Stimulated activated memory B cell treated with anti-CD40 and anti-IgM and Interleukin-4, amounts not matched to agents 10 μg/mL and 1 μg/mL and 100 μg/mL, for 72 hours (primary cell): ENCODE measurements at regions not wholly inside any gene's neighbourhood (a gene's known extent, or its start where the extent isn't known, plus 50 kb on each side); places are given as distances from the start of the nearest gene placed in this dataset.
"Not testable (repeated sequence)": the region's sequence is repeated elsewhere in the genome, so short reads cannot be mapped to it uniquely, and the experiment has no call there.

ENCODE experiments used
- ATAC-seq: fragments of 150-1000 bp; cut with Tn5 transposase; 2 replicates; pipeline ENCODE4 v1.10.0; 2021
- H3K27ac Mint-ChIP-seq: one replicate; pipeline ENCODE4 v1.8.0; 2022; ENCODE audit warnings: mild to moderate bottlenecking, mixed read lengths
- H3K27me3 Mint-ChIP-seq: one replicate; pipeline ENCODE4 v1.8.0; 2022; ENCODE audit warnings: mixed read lengths
- H3K36me3 Mint-ChIP-seq: one replicate; pipeline ENCODE4 v1.8.0; 2022; ENCODE audit warnings: mixed read lengths
- H3K4me1 Mint-ChIP-seq: one replicate; pipeline ENCODE4 v1.8.0; 2022; ENCODE audit warnings: mixed read lengths
- H3K4me3 Mint-ChIP-seq: one replicate; pipeline ENCODE4 v1.8.0; 2022; ENCODE audit warnings: mild to moderate bottlenecking, moderate library complexity, mixed read lengths
- H3K9me3 Mint-ChIP-seq: one replicate; pipeline ENCODE4 v1.8.0; 2022; ENCODE audit warnings: mixed read lengths

- H3K27me3 Mint-ChIP-seq, result peaks cover 7% of the 10 kb centered on the region
- H3K36me3 Mint-ChIP-seq, result no peaks in the 10 kb centered on the region
- no peak overlapping the region for H3K4me3 Mint-ChIP-seq
- no peak overlapping the region for H3K27ac Mint-ChIP-seq
- no peaks in the 10 kb centered on the region for H3K4me1 Mint-ChIP-seq
- no peaks in the 10 kb centered on the region for H3K9me3 Mint-ChIP-seq
- no peak for ATAC-seq
These were observed 70.4 kb upstream of the SLC1A3 start for GRCh38 chr5:36535859-36536615.

- no peak overlapping the region for H3K27ac Mint-ChIP-seq
- no peaks in the 10 kb centered on the region for H3K36me3 Mint-ChIP-seq
- ATAC-seq, result no peak
- H3K4me1 Mint-ChIP-seq, result no peaks in the 10 kb centered on the region
- H3K9me3 Mint-ChIP-seq, result no peaks in the 10 kb centered on the region
- H3K27me3 Mint-ChIP-seq, result peaks cover 7% of the 10 kb centered on the region
- no peak overlapping the region for H3K4me3 Mint-ChIP-seq
These were observed 69.8 kb upstream of the SLC1A3 start for GRCh38 chr5:36536616-36537005.

- Mint-ChIP-seq H3K4me3 (no peak overlapping the region), H3K36me3 (no peaks in the 10 kb centered on the region), H3K27me3 (peaks cover 7% of the 10 kb centered on the region), H3K9me3 (no peaks in the 10 kb centered on the region), H3K4me1 (no peaks in the 10 kb centered on the region), H3K27ac (no peak overlapping the region)
- no peak for ATAC-seq
These were observed 68.7 kb upstream of the SLC1A3 start for GRCh38 chr5:36537724-36538123.

GRCh38 chr5:36552651-36553393 lies 53.6 kb upstream of the SLC1A3 start:
- Mint-ChIP-seq H3K4me1 (no peaks in the 10 kb centered on the region), H3K27ac (no peak overlapping the region), H3K4me3 (no peak overlapping the region), H3K27me3 (no peaks in the 10 kb centered on the region), H3K36me3 (no peaks in the 10 kb centered on the region), H3K9me3 (peaks cover 3% of the 10 kb centered on the region)
- no peak for ATAC-seq

GRCh38 chr5:36555035-36555434 lies 51.4 kb upstream of the SLC1A3 start:
- not testable (repeated sequence) for ATAC-seq, H3K27ac Mint-ChIP-seq

More at GRCh38 chr5:36555035-36555434, 51.4 kb upstream of the SLC1A3 start:
- not testable (repeated sequence) for H3K27me3 Mint-ChIP-seq, H3K4me3 Mint-ChIP-seq, H3K36me3 Mint-ChIP-seq, H3K9me3 Mint-ChIP-seq, H3K4me1 Mint-ChIP-seq
